ENCODE measurements at regions not wholly inside any gene's neighbourhood (a gene's known extent, or its start where the extent isn't known, plus 50 kb on each side); places are given as distances from the start of the nearest gene placed in this dataset.

GRCh38 chr5:74186356-74187315 is 453.9 kb downstream of the ENC1 start:
- Mint-ChIP-seq H3K4me1 (peaks cover 18% of the 10 kb centered on the region), H3K36me3 (ENCODE audit: low read depth) (peaks cover 7% of the 10 kb centered on the region), H3K27ac (no peak overlapping the region), H3K4me3 (no peak overlapping the region), H3K27me3 (ENCODE audit: low read depth, poor library complexity) (peaks cover 10% of the 10 kb centered on the region), H3K9me3 (peaks cover 10% of the 10 kb centered on the region)
- no peak for TF ChIP-seq CTCF (IDR thresholded peaks at IDR 0.05)
- DNase-seq, result no peak

- peaks cover 10% of the 10 kb centered on the region for H3K9me3 Mint-ChIP-seq
- TF ChIP-seq CTCF (IDR thresholded peaks at IDR 0.05), result no peak
- peaks cover 10% of the 10 kb centered on the region for H3K27me3 Mint-ChIP-seq (ENCODE audit: low read depth, poor library complexity)
- no peak for DNase-seq
- peaks cover 7% of the 10 kb centered on the region for H3K36me3 Mint-ChIP-seq (ENCODE audit: low read depth)
- H3K4me1 Mint-ChIP-seq, result peaks cover 18% of the 10 kb centered on the region
- H3K4me3 Mint-ChIP-seq, result no peak overlapping the region
- no peak overlapping the region for H3K27ac Mint-ChIP-seq
Measured at GRCh38 chr5:74185599-74185998, 454.9 kb downstream of the ENC1 start.

GRCh38 chr5:74184649-74185048 is 455.9 kb downstream of the ENC1 start:
- Mint-ChIP-seq H3K27me3 (ENCODE audit: low read depth, poor library complexity) (peaks cover 10% of the 10 kb centered on the region), H3K4me3 (no peak overlapping the region), H3K9me3 (peaks cover 8% of the 10 kb centered on the region), H3K27ac (no peak overlapping the region), H3K4me1 (peaks cover 18% of the 10 kb centered on the region), H3K36me3 (ENCODE audit: low read depth) (peaks cover 7% of the 10 kb centered on the region)
- no peak for DNase-seq
- no peak for TF ChIP-seq CTCF (IDR thresholded peaks at IDR 0.05)

- Mint-ChIP-seq H3K4me3 (no peak overlapping the region), H3K27ac (no peak overlapping the region), H3K36me3 (ENCODE audit: low read depth) (peaks cover 4% of the 10 kb centered on the region), H3K27me3 (ENCODE audit: low read depth, poor library complexity) (peaks cover 10% of the 10 kb centered on the region), H3K4me1 (peaks cover 18% of the 10 kb centered on the region), H3K9me3 (peaks cover 3% of the 10 kb centered on the region)
- DNase-seq, result no peak
- TF ChIP-seq CTCF (IDR thresholded peaks at IDR 0.05), result no peak
Measured at GRCh38 chr5:74183041-74183440, 457.5 kb downstream of the ENC1 start.

GRCh38 chr5:74182603-74183002 is 457.9 kb downstream of the ENC1 start:
- no peak for TF ChIP-seq CTCF (IDR thresholded peaks at IDR 0.05)
- H3K36me3 Mint-ChIP-seq (ENCODE audit: low read depth), result no peaks in the 10 kb centered on the region
- DNase-seq, result no peak

GRCh38 chr5:74179701-74180100 is 460.8 kb downstream of the ENC1 start:
- TF ChIP-seq CTCF (IDR thresholded peaks at IDR 0.05), result no peak
- H3K4me3 Mint-ChIP-seq, result no peak overlapping the region
- no peaks in the 10 kb centered on the region for H3K9me3 Mint-ChIP-seq
- H3K27ac Mint-ChIP-seq, result no peak overlapping the region
- no peaks in the 10 kb centered on the region for H3K36me3 Mint-ChIP-seq (ENCODE audit: low read depth)
- H3K27me3 Mint-ChIP-seq (ENCODE audit: low read depth, poor library complexity), result peaks cover 7% of the 10 kb centered on the region
- peaks cover 7% of the 10 kb centered on the region for H3K4me1 Mint-ChIP-seq
- DNase-seq, result no peak

More at GRCh38 chr5:74182603-74183002, 457.9 kb downstream of the ENC1 start:
- Mint-ChIP-seq H3K27me3 (ENCODE audit: low read depth, poor library complexity) (peaks cover 8% of the 10 kb centered on the region), H3K9me3 (no peaks in the 10 kb centered on the region), H3K4me3 (no peak overlapping the region), H3K27ac (no peak overlapping the region), H3K4me1 (peaks cover 13% of the 10 kb centered on the region)
